HG02970 (cell line): ENCODE measurements at regions not wholly inside any gene's neighbourhood (a gene's known extent, or its start where the extent isn't known, plus 50 kb on each side); places are given as distances from the start of the nearest gene placed in this dataset.

Experiments used
- ATAC-seq: cut with Tn5 transposase; IDR thresholded peaks from one replicate; pipeline ENCODE4 v1.9.1; 2021; ENCODE audit warnings: mild to moderate bottlenecking, moderate library complexity, moderate number of reproducible peaks; ENCODE audit not compliant: unreplicated experiment, low FRiP score

- ATAC-seq = no peak
Measured at GRCh38 chr12:4064008-4064407, 190.8 kb upstream of the PARP11 start.

- no peak for ATAC-seq
Measured at GRCh38 chr12:4059898-4060568, 186.8 kb upstream of the PARP11 start.

GRCh38 chr12:4056910-4057845, 184.0 kb upstream of the PARP11 start:
- no peak for ATAC-seq

GRCh38 chr12:4054630-4055029, 181.4 kb upstream of the PARP11 start:
- ATAC-seq = no peak

- no peak for ATAC-seq
Measured at GRCh38 chr12:4052691-4053090, 179.5 kb upstream of the PARP11 start.

GRCh38 chr12:4051596-4051995, 178.4 kb upstream of the PARP11 start:
- no peak for ATAC-seq

GRCh38 chr12:4050340-4050739, 177.1 kb upstream of the PARP11 start:
- no peak for ATAC-seq

DNA sequence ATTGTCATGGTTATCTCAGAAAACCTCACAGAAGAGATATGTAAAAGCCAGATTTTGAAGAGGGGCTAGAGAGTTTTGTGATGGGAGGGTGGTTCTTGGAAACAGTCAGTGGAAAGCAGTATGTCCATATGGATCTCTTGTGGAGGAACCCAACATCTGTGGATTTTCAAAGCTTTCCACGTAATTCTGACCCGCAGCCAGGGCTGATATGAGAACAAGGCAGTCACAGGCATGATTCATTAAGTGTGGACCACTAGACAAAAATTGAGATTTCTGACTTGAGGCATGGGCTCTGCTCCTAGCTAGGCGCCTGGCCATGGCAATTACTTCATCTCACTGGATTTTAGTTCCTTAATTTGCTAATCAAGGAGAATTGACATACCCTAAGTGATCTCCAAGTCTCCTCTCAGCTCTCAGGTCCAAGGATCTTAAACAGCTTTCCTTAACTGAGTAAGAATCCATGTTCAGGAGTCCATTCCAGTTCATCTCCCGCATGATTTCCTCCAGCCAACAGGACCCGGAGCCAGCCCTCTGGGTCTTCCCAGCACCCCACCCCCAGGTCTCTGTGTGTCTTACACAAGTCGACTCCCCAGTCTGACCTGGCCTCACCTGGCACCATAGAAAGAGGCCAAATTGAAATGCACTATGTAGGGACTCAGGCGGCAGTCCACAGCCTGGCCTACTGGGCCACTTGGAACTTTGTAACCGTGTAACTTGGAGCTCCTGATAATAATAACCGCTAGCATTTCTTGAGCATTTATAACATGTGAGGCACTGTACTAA, 176.3 kb upstream of the PARP11 start:
- ATAC-seq = no peak

DNA sequence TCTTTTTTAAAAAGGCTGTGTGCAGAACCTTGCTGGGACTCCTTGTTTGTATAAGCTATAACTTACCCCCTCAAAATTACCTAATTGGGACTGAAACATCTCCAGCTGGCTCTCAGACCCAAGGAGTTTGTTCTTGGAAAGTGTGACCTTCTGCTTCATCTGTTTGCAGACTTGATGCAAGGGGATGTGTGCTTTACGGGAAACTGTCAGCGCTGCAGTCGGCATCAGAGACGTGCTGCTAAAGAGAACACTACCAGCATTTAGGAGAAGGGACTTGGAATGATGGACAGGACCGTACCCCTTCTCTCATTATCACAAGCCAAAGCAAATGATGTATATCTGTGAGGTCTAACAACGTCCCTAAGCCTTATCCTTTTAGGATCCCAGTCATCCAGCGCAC, 174.2 kb upstream of the PARP11 start:
- no peak for ATAC-seq

GRCh38 chr12:4046495-4046840, 173.3 kb upstream of the PARP11 start:
- ATAC-seq = no peak

- no peak for ATAC-seq
Measured at GRCh38 chr12:4045786-4046494, 172.7 kb upstream of the PARP11 start.

DNA sequence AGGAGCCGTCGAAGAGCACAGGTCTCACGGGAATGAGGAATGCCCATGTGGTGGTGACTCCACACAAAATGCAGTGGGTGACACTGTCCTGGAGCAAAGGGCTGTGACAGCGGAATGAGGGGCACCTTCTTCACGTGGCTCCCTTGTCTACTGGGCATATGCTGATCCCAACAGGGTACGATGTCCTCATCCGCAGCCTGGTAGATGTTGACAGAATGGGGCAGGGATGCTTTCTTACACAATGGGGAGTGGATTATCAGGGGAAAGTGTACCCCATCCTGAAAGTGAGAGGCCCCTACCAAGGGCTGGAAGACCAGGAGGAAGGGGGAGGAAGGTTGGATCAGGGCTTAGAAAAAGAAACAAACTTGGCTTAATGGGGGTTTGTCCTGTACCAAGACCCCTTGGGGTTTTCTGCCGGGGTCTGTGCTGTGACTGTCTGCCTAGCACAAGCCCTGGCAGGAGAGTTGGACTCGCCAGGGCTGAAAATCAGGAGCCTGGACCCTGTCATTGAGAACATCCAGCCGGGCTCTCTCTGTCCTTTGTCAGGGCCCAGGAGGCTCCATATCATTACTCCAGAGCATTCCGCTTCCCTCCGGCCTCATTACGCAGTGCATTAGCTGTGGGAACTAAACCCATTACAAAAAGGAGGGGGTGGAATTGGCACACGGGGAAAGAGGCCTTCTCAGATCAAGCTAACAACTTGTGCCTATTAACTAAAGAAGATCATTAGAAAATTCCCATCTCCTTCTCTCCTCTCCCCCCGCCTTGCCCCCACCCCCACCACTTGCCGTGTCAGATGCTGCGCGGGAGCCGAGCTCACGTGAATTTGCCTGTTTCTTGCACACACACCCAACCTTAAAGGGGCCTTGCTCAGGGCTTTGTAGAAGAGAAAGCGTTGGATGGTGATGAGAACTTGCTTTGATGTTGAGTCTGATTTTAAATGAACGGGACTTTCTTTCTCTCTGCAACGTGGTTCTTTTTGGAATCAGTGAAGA, 171.8 kb upstream of the PARP11 start:
- ATAC-seq = no peak

GRCh38 chr12:4044101-4044500, 170.9 kb upstream of the PARP11 start:
- ATAC-seq = no peak

DNA sequence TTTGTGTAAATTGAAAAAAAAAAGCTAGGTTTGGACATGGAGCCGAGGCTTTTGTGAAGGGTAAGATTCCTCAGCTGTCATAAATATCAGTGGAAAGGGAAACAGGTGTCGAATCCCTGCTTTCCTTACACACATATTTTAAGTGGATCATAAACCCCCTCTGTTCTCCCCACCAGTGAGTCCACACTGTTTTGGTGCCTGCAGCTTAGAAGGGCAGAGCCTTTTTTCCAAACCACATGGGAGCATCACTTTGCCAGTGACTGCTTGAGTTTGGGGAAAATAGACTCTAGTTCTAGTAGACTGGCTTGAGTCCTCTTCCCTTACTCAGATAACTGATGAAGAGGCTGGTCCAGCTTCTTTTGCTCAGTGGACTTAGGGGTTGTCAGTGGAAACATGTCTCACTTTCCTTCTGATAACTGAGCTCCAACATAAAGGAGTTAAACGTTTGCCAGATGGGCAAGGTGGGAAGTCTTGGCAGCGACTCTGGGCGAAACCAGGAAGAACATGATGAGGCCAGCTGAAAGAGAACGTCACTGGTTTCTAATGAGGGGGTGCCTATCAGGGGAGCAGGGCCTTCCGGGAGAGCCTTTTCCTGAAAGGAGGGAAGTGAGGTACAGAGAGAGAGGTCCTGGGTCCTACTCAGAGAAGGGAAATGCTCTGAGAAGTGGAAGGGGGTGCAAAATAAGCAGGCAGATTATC, 168.1 kb upstream of the PARP11 start:
- ATAC-seq = no peak

GRCh38 chr12:4039931-4040330, 166.7 kb upstream of the PARP11 start:
- no peak for ATAC-seq

DNA sequence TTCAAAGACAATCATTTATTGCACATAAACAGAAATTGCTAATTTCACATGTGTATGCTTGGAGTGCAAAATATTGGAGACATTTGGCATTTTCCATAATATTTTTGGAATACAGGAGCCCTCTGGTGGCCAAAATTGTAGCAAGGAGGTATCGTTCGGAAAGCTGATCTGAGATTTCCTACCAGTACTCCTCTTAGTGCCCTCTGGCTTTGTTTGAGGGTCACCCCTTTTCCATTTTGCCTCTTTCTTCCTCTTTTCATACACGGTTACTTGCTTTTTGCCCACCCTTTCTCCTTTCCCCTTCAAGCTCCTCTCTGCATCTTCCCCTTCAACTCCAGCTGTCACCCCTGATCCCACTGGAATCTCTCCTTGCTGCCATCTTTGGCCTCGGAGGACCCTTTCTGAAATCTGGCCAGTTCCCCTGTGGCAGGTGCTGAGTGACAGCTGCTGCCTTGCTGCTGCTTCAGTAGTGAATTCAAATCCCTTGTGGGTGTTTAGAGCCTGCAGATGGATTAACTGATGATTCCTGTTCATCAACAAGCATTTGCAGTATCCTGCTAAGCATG, 164.6 kb upstream of the PARP11 start:
- ATAC-seq = no peak

DNA sequence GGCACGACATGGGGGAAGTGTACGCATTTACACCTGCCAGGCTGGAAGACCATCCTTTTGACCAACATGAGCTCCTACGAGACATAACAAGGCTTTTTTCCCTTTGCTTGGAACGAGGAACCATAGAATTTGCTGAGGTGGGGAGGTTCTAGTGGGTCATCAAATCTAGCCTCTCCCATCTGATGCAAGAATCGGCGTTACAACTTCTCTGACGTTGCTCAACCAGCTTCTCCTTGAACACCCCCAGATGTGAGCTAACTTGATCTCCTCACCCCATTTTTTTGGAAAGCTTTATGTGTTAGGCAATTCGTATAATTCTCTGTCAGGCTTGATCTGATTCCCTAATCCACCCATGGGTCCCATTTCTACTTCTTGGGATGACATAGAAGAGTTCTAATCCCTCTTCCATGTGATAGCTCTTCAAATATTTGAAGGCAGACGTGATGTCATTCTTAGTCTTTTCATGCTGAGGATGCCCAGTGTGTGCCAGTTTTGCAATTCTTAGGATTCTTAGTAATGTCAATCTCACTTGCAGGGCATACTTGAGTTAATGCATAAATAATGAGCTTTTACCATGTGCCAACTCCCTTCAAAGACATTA, 163.6 kb upstream of the PARP11 start:
- no peak for ATAC-seq

DNA sequence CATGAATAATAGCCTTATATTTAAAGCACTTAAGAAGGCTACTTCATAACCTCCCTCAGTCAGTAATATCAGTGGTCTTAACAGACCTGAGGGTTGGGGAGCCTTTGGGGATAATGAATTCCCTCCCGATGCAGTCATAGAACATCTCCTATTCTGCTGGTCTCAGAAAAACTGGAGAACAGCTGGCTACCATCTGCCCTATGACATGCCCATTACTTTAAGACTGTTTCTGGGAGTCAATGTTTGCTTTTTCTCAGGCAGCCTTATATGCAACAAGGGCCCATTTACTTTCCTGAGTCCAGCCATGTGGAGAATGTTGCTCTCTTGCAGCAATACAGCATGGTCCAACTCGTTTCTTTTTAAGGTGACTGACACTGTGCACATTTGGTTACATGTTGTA, 161.7 kb upstream of the PARP11 start:
- ATAC-seq = no peak
